ENCODE measurements at regions not wholly inside any gene's neighbourhood (a gene's known extent, or its start where the extent isn't known, plus 50 kb on each side); places are given as distances from the start of the nearest gene placed in this dataset.

DNA sequence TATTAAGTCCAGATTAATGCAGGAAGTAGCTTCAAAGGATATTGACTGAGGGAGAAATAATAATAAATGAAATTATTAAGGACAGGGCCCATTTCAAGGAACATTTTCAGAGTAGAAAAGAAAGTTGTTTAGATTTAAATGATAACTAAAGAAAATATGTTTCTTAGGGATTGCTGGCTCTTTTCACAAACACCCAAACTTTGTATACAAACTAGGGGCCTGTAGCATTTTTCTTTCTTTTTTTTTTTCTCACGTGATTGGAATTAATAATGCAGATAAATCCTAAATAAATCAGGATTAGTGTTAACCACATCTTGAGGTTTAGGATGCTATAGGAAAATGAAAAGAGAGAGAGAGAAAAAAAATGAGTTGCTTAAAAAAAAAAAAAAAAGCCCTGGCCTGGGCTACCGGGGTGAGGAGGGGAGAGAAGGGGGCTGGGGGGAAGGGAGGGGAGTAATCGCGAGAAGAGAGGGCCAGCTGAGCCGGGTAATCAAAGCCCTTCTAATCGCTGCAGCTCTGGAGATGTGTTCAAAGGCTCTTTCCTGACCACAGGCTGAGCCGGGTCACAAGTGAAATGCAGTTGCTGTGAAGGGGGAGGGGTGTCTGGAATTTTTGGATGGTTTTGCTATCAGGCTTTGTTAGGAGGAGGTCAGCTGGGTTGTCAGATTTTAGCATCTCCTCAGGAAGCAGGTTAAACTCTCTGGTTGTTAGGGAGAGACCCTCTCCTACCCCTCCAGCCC, 104.6 kb upstream of the ZFHX3 start:
- Histone ChIP-seq H3K4me3 (no peak overlapping the region), H3K4me2 (no peak overlapping the region)
- DNase-seq (ENCODE audit: low spot score) = peak; percentile 32

DNA sequence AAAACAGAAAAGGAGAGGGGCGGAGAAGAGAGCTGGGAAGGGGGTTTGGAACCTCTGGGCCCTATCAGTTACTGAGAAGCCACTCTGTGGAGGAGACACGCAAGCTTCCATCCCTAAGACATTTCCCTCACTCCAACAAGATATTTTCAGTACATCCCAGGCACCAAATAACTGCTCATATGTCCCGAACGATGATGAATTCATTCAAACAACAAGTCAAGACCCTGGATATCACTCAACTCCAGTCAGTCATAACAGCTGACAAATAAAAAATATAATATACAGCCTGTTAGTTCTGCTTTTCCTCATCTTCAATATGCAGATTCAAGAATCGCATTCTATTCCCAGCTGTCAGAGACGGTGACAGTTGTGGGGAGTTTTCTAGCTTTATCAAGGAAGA, 104.0 kb upstream of the ZFHX3 start:
- TF ChIP-seq, protein P1, sequence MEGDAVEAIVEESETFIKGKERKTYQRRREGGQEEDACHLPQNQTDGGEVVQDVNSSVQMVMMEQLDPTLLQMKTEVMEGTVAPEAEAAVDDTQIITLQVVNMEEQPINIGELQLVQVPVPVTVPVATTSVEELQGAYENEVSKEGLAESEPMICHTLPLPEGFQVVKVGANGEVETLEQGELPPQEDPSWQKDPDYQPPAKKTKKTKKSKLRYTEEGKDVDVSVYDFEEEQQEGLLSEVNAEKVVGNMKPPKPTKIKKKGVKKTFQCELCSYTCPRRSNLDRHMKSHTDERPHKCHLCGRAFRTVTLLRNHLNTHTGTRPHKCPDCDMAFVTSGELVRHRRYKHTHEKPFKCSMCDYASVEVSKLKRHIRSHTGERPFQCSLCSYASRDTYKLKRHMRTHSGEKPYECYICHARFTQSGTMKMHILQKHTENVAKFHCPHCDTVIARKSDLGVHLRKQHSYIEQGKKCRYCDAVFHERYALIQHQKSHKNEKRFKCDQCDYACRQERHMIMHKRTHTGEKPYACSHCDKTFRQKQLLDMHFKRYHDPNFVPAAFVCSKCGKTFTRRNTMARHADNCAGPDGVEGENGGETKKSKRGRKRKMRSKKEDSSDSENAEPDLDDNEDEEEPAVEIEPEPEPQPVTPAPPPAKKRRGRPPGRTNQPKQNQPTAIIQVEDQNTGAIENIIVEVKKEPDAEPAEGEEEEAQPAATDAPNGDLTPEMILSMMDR (IDR thresholded peaks at IDR 0.05; ENCODE audit: poor library complexity) = no peak
- TF ChIP-seq EZH2 (IDR thresholded peaks at IDR 0.05; ENCODE audit: borderline replicate concordance) (no peak), EZH2phosphoT487 (IDR thresholded peaks at IDR 0.05; ENCODE audit: low read depth, severe bottlenecking, unreplicated experiment) (no peak)
- H3K4me2 ChIP-seq = no peak overlapping the region
- no peaks in the 10 kb centered on the region for H3K27me3 ChIP-seq
- 78% methylated on average over 6 of the region's 6 CpGs for WGBS (ENCODE audit: low lambda C conversion rate, missing lambda C conversion rate)
- H3K9me2 ChIP-seq (replicated peaks; ENCODE audit: insufficient read depth) = no peaks in the 10 kb centered on the region
- H3K4me3 ChIP-seq = no peak overlapping the region
- no peaks in the 10 kb centered on the region for H3K79me2 ChIP-seq
- H3K36me3 ChIP-seq (replicated peaks; ENCODE audit: insufficient read depth, low read depth) = no peaks in the 10 kb centered on the region
- H2AFZ ChIP-seq = no peak overlapping the region
- H3K9me3 ChIP-seq (ENCODE audit: low read depth) = no peaks in the 10 kb centered on the region
- DNase-seq (ENCODE audit: low spot score) = no peak
- no peaks in the 10 kb centered on the region for H4K20me1 ChIP-seq (ENCODE audit: insufficient read depth, poor library complexity, severe bottlenecking)
- no peaks in the 10 kb centered on the region for H3K4me1 ChIP-seq (ENCODE audit: insufficient read depth)
- H3K27ac ChIP-seq = no peak overlapping the region

More for the DNA sequence above, 104.6 kb upstream of the ZFHX3 start:
- TF ChIP-seq EZH2 (IDR thresholded peaks at IDR 0.05; ENCODE audit: borderline replicate concordance) (no peak), EZH2phosphoT487 (IDR thresholded peaks at IDR 0.05; ENCODE audit: low read depth, severe bottlenecking, unreplicated experiment) (no peak)
- TF ChIP-seq, protein P1 (IDR thresholded peaks at IDR 0.05; ENCODE audit: poor library complexity) = no peak
- Histone ChIP-seq H3K36me3 (replicated peaks; ENCODE audit: insufficient read depth, low read depth) (no peaks in the 10 kb centered on the region), H3K27me3 (no peaks in the 10 kb centered on the region), H3K27ac (no peak overlapping the region), H3K4me1 (ENCODE audit: insufficient read depth) (no peaks in the 10 kb centered on the region), H3K9me3 (ENCODE audit: low read depth) (no peaks in the 10 kb centered on the region), H3K79me2 (no peaks in the 10 kb centered on the region), H2AFZ (no peak overlapping the region), H4K20me1 (ENCODE audit: insufficient read depth, poor library complexity, severe bottlenecking) (no peaks in the 10 kb centered on the region), H3K9me2 (replicated peaks; ENCODE audit: insufficient read depth) (no peaks in the 10 kb centered on the region)
- WGBS (ENCODE audit: low lambda C conversion rate, missing lambda C conversion rate) = 18% methylated on average over 5 of the region's 7 CpGs

DNA sequence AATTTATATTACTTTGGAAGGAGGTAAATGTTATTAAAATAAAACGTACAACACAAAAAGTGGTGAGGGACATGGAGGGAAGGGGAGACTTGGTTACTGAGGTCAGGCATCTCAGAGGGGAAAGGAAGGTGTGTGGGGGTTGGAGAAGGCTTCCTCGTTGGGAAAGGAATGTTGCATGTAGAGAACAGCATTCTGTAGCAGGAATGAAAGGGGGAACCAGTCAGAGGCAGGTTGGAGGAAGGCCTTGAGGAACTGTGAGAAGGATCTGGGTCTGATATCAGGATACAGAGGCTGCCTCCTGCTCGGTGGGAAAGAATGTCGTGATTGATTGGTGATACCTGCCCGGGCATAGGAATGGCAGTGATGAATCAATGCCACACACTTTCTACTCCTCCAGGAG, 103.3 kb upstream of the ZFHX3 start:
- WGBS (ENCODE audit: low lambda C conversion rate, missing lambda C conversion rate) = 60% methylated on average over 5 of the region's 5 CpGs
- H3K4me2 ChIP-seq = no peak overlapping the region
- no peak for DNase-seq (ENCODE audit: low spot score)
- no peaks in the 10 kb centered on the region for H3K27me3 ChIP-seq
- no peaks in the 10 kb centered on the region for H3K79me2 ChIP-seq
- no peak overlapping the region for H3K4me3 ChIP-seq
- TF ChIP-seq EZH2 (IDR thresholded peaks at IDR 0.05; ENCODE audit: borderline replicate concordance) (no peak), EZH2phosphoT487 (IDR thresholded peaks at IDR 0.05; ENCODE audit: low read depth, severe bottlenecking, unreplicated experiment) (no peak)
- TF ChIP-seq, protein P1 (IDR thresholded peaks at IDR 0.05; ENCODE audit: poor library complexity) = no peak
- no peak overlapping the region for H3K27ac ChIP-seq
- no peaks in the 10 kb centered on the region for H4K20me1 ChIP-seq (ENCODE audit: insufficient read depth, poor library complexity, severe bottlenecking)
- no peaks in the 10 kb centered on the region for H3K36me3 ChIP-seq (replicated peaks; ENCODE audit: insufficient read depth, low read depth)
- H3K9me2 ChIP-seq (replicated peaks; ENCODE audit: insufficient read depth) = no peaks in the 10 kb centered on the region
- H2AFZ ChIP-seq = no peak overlapping the region
- no peaks in the 10 kb centered on the region for H3K4me1 ChIP-seq (ENCODE audit: insufficient read depth)
- H3K9me3 ChIP-seq (ENCODE audit: low read depth) = no peaks in the 10 kb centered on the region
